ENCODE measurements at regions not wholly inside any gene's neighbourhood (a gene's known extent, or its start where the extent isn't known, plus 50 kb on each side); places are given as distances from the start of the nearest gene placed in this dataset.

GRCh38 chr18:33851546-33852078 lies 273.6 kb downstream of the ASXL3 start:
- Histone ChIP-seq H3K9me2 (replicated peaks; ENCODE audit: insufficient read depth) (no peaks in the 10 kb centered on the region), H3K79me2 (no peaks in the 10 kb centered on the region), H3K36me3 (replicated peaks; ENCODE audit: insufficient read depth, low read depth) (no peaks in the 10 kb centered on the region), H3K4me1 (ENCODE audit: insufficient read depth) (no peaks in the 10 kb centered on the region), H3K4me3 (no peak overlapping the region), H2AFZ (no peak overlapping the region), H3K4me2 (no peak overlapping the region), H3K9me3 (ENCODE audit: low read depth) (no peaks in the 10 kb centered on the region), H3K27ac (no peak overlapping the region), H4K20me1 (ENCODE audit: insufficient read depth, poor library complexity, severe bottlenecking) (no peaks in the 10 kb centered on the region), H3K27me3 (no peaks in the 10 kb centered on the region)
- no peak for DNase-seq (ENCODE audit: low spot score)
- WGBS (ENCODE audit: low lambda C conversion rate, missing lambda C conversion rate), result 95% methylated on average over 3 of the region's 3 CpGs
- TF ChIP-seq, protein P1, sequence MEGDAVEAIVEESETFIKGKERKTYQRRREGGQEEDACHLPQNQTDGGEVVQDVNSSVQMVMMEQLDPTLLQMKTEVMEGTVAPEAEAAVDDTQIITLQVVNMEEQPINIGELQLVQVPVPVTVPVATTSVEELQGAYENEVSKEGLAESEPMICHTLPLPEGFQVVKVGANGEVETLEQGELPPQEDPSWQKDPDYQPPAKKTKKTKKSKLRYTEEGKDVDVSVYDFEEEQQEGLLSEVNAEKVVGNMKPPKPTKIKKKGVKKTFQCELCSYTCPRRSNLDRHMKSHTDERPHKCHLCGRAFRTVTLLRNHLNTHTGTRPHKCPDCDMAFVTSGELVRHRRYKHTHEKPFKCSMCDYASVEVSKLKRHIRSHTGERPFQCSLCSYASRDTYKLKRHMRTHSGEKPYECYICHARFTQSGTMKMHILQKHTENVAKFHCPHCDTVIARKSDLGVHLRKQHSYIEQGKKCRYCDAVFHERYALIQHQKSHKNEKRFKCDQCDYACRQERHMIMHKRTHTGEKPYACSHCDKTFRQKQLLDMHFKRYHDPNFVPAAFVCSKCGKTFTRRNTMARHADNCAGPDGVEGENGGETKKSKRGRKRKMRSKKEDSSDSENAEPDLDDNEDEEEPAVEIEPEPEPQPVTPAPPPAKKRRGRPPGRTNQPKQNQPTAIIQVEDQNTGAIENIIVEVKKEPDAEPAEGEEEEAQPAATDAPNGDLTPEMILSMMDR (IDR thresholded peaks at IDR 0.05; ENCODE audit: poor library complexity), result no peak
- no peak for TF ChIP-seq EZH2 (IDR thresholded peaks at IDR 0.05; ENCODE audit: borderline replicate concordance)
- TF ChIP-seq EZH2phosphoT487 (IDR thresholded peaks at IDR 0.05; ENCODE audit: low read depth, severe bottlenecking, unreplicated experiment), result no peak

DNA sequence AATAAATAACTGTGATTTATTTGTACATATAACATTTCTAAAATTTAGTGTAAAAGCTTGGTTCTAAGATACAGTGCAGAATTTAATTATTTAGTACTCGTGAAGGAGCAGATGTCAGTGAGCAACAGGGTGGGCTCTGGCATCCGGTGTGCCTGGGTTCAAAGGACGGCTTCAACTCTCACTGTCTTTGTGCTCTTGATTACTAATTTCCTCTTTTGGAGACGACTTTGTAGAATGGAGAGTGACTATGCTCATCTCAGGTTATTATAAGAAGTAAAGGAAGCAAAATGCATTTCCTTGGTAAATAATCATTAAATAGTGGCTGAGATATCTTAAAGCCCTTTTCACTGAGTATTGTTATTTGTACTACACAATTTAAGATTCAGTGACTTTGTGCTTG lies 271.7 kb downstream of the ASXL3 start:
- no peaks in the 10 kb centered on the region for H3K9me2 ChIP-seq (replicated peaks; ENCODE audit: insufficient read depth)
- no peak for DNase-seq (ENCODE audit: low spot score)
- WGBS (ENCODE audit: low lambda C conversion rate, missing lambda C conversion rate), result 80% methylated on average over 4 of the region's 4 CpGs
- H3K4me2 ChIP-seq, result no peak overlapping the region
- no peaks in the 10 kb centered on the region for H3K9me3 ChIP-seq (ENCODE audit: low read depth)
- no peak overlapping the region for H3K4me3 ChIP-seq
- no peak overlapping the region for H2AFZ ChIP-seq
- TF ChIP-seq EZH2 (IDR thresholded peaks at IDR 0.05; ENCODE audit: borderline replicate concordance) (no peak), EZH2phosphoT487 (IDR thresholded peaks at IDR 0.05; ENCODE audit: low read depth, severe bottlenecking, unreplicated experiment) (no peak)
- TF ChIP-seq, protein P1 (IDR thresholded peaks at IDR 0.05; ENCODE audit: poor library complexity), result no peak
- H4K20me1 ChIP-seq (ENCODE audit: insufficient read depth, poor library complexity, severe bottlenecking), result no peaks in the 10 kb centered on the region
- H3K4me1 ChIP-seq (ENCODE audit: insufficient read depth), result no peaks in the 10 kb centered on the region
- no peaks in the 10 kb centered on the region for H3K36me3 ChIP-seq (replicated peaks; ENCODE audit: insufficient read depth, low read depth)
- H3K27me3 ChIP-seq, result no peaks in the 10 kb centered on the region
- H3K27ac ChIP-seq, result no peak overlapping the region
- H3K79me2 ChIP-seq, result no peaks in the 10 kb centered on the region

DNA sequence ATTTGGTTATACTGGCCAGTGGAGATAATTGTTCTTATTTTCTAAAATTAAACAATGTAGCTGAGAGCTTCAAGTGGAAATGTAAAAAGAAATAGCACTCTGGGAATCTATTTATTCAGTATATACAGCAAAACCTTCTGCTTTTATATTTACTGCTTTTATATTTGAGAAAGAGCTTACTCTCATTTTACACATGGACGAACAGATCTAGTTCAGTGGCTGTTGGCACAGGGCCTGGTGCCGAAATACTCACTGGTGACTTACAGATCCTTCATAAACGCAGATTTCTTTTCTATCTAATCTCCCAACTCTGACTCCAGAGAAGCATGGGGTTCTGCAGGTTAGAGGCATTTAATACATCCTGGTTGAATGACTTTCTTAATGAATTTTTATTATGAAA lies 266.2 kb downstream of the ASXL3 start:
- no peak overlapping the region for H3K4me2 ChIP-seq
- H3K27me3 ChIP-seq, result no peaks in the 10 kb centered on the region
- H3K4me1 ChIP-seq (ENCODE audit: insufficient read depth), result no peaks in the 10 kb centered on the region
- DNase-seq (ENCODE audit: low spot score), result no peak
- WGBS (ENCODE audit: low lambda C conversion rate, missing lambda C conversion rate), result 80% methylated on average over 3 of the region's 3 CpGs
- no peak overlapping the region for H3K27ac ChIP-seq
- no peaks in the 10 kb centered on the region for H3K9me3 ChIP-seq (ENCODE audit: low read depth)
- H2AFZ ChIP-seq, result no peak overlapping the region
- H4K20me1 ChIP-seq (ENCODE audit: insufficient read depth, poor library complexity, severe bottlenecking), result no peaks in the 10 kb centered on the region
- H3K4me3 ChIP-seq, result no peak overlapping the region
- H3K79me2 ChIP-seq, result no peaks in the 10 kb centered on the region
- TF ChIP-seq, protein P1 (IDR thresholded peaks at IDR 0.05; ENCODE audit: poor library complexity), result no peak
- TF ChIP-seq EZH2phosphoT487 (IDR thresholded peaks at IDR 0.05; ENCODE audit: low read depth, severe bottlenecking, unreplicated experiment) (no peak), EZH2 (IDR thresholded peaks at IDR 0.05; ENCODE audit: borderline replicate concordance) (no peak)
- H3K36me3 ChIP-seq (replicated peaks; ENCODE audit: insufficient read depth, low read depth), result no peaks in the 10 kb centered on the region
- no peaks in the 10 kb centered on the region for H3K9me2 ChIP-seq (replicated peaks; ENCODE audit: insufficient read depth)

Data from hepatocyte (in vitro differentiated cells).